ENCODE measurements at regions not wholly inside any gene's neighbourhood (a gene's known extent, or its start where the extent isn't known, plus 50 kb on each side); places are given as distances from the start of the nearest gene placed in this dataset.

- no peak overlapping the region for H3K4me3 ChIP-seq (replicated peaks; ENCODE audit: insufficient read depth, low read length)
- no peak for DNase-seq (ENCODE audit: low read depth in 1 of 2, low spot score in 1 of 2)
- no peak for TF ChIP-seq POLR2AphosphoS5 (IDR thresholded peaks at IDR 0.05; ENCODE audit: low read depth)
- peaks cover 13% of the 10 kb centered on the region for H3K27me3 ChIP-seq (ENCODE audit: insufficient read depth, poor library complexity, severe bottlenecking)
- H3K27ac ChIP-seq (replicated peaks), result no peak overlapping the region
Observed at GRCh38 chr18:76277801-76278200, 217.2 kb downstream of the ZNF516 start.

GRCh38 chr18:76275727-76276313, 219.2 kb downstream of the ZNF516 start:
- Histone ChIP-seq H3K27ac (replicated peaks) (no peak overlapping the region), H3K27me3 (ENCODE audit: insufficient read depth, poor library complexity, severe bottlenecking) (peaks cover 7% of the 10 kb centered on the region), H3K4me3 (replicated peaks; ENCODE audit: insufficient read depth, low read length) (no peak overlapping the region)
- DNase-seq (ENCODE audit: low read depth in 1 of 2, low spot score in 1 of 2), result no peak
- TF ChIP-seq POLR2AphosphoS5 (IDR thresholded peaks at IDR 0.05; ENCODE audit: low read depth) (no peak), SPI1 (IDR thresholded peaks at IDR 0.05; ENCODE audit: borderline replicate concordance, low read depth) (no peak), GABPA (IDR thresholded peaks at IDR 0.05; ENCODE audit: low read depth) (no peak), REST (IDR thresholded peaks at IDR 0.05; ENCODE audit: insufficient replicate concordance, low read depth) (no peak)

GRCh38 chr18:76274468-76275289, 220.4 kb downstream of the ZNF516 start:
- DNase-seq (ENCODE audit: low read depth in 1 of 2, low spot score in 1 of 2), result peak in 1 of 2 experiments; percentile 30
- H3K27ac ChIP-seq (replicated peaks), result no peak overlapping the region
- no peak for TF ChIP-seq GABPA (IDR thresholded peaks at IDR 0.05; ENCODE audit: low read depth)
- peak; percentile 71 for TF ChIP-seq CTCF (IDR thresholded peaks at IDR 0.05; ENCODE audit: insufficient read depth, low read length)
- H3K4me3 ChIP-seq (replicated peaks; ENCODE audit: insufficient read depth, low read length), result no peak overlapping the region
- H3K27me3 ChIP-seq (ENCODE audit: insufficient read depth, poor library complexity, severe bottlenecking), result peaks cover 7% of the 10 kb centered on the region

GRCh38 chr18:76273956-76274355, 221.1 kb downstream of the ZNF516 start:
- Histone ChIP-seq H3K27me3 (ENCODE audit: insufficient read depth, poor library complexity, severe bottlenecking) (peaks cover 7% of the 10 kb centered on the region), H3K4me3 (replicated peaks; ENCODE audit: insufficient read depth, low read length) (no peak overlapping the region), H3K27ac (replicated peaks) (no peak overlapping the region)
- TF ChIP-seq POLR2AphosphoS5 (IDR thresholded peaks at IDR 0.05; ENCODE audit: low read depth) (no peak), SPI1 (IDR thresholded peaks at IDR 0.05; ENCODE audit: borderline replicate concordance, low read depth) (no peak), CTCF (IDR thresholded peaks at IDR 0.05; ENCODE audit: insufficient read depth, low read length) (no peak), REST (IDR thresholded peaks at IDR 0.05; ENCODE audit: insufficient replicate concordance, low read depth) (no peak), GABPA (IDR thresholded peaks at IDR 0.05; ENCODE audit: low read depth) (no peak)
- no peak for DNase-seq (ENCODE audit: low read depth in 1 of 2, low spot score in 1 of 2)

Data from HL-60 (cell line).